ENCODE measurements at regions not wholly inside any gene's neighbourhood (a gene's known extent, or its start where the extent isn't known, plus 50 kb on each side); places are given as distances from the start of the nearest gene placed in this dataset.

DNA sequence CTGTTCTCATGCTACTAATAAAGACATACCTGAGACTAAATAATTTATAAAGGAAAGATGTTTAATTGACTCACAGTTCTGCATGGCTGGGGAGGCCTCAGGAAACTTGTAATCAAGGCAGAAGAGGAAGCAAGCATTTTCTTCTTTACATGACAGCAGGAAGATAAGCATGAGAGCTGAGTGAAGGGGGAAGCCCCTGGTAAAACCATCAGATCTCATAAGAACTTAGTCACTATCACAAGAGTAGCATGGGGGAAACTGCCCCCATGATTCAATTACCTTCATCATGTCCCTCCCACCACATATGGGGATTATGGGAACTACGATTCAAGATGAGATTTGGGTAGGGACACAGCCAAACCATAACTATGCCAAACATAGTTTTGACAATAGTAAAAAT is 58.1 kb upstream of the UTY start:
- no peaks in the 10 kb centered on the region for H3K27me3 ChIP-seq (replicated peaks in 1 of 4; ENCODE audit: control insufficient read depth in 3 of 4, extremely low read depth in 1 of 4, insufficient read depth in 3 of 4, low read length in 3 of 4)
- H2AK5ac ChIP-seq (ENCODE audit: low read depth, low read length), result no peak overlapping the region
- H4K91ac ChIP-seq (replicated peaks; ENCODE audit: insufficient read length, low read length), result no peak overlapping the region
- H3K4ac ChIP-seq (replicated peaks; ENCODE audit: insufficient read length, low read depth, low read length), result no peak overlapping the region
- no peak overlapping the region for H3K9ac ChIP-seq (replicated peaks in 1 of 4; ENCODE audit: extremely low read depth in 1 of 4, low read depth in 3 of 4, low read length in 3 of 4)
- H3K36me3 ChIP-seq (ENCODE audit: control insufficient read depth in 2 of 4, insufficient read depth in 4 of 4, low read length in 3 of 4), result no peaks in the 10 kb centered on the region
- H2BK5ac ChIP-seq (ENCODE audit: low read depth, low read length), result no peak overlapping the region
- ChIA-PET POLR2A (ENCODE audit: partially characterized antibody) (no interaction called here), CTCF (ENCODE audit: partially characterized antibody) (no interaction called here)
- no peak overlapping the region for H2BK12ac ChIP-seq (ENCODE audit: low read depth, low read length)
- no peak overlapping the region for H3K4me2 ChIP-seq (ENCODE audit: insufficient read depth in 1 of 2, low read depth in 2 of 2, low read length in 2 of 2)
- TF ChIP-seq POLR2AphosphoS5 (IDR thresholded peaks at IDR 0.05; ENCODE audit: low read depth, low read length), result no peak
- TF ChIP-seq SP1 (IDR thresholded peaks at IDR 0.05; ENCODE audit: low read depth, low read length), result no peak
- no peaks in the 10 kb centered on the region for H3K23me2 ChIP-seq (ENCODE audit: low read depth, low read length)
- no peak overlapping the region for H3K56ac ChIP-seq (replicated peaks; ENCODE audit: insufficient read length, low read depth, low read length)
- H4K20me1 ChIP-seq (replicated peaks in 1 of 2; ENCODE audit: control insufficient read depth in 1 of 2, insufficient read depth in 2 of 2, low read length in 2 of 2), result no peaks in the 10 kb centered on the region
- H4K5ac ChIP-seq (ENCODE audit: insufficient read length, low read depth, low read length), result no peak overlapping the region
- no peaks in the 10 kb centered on the region for H3K79me2 ChIP-seq (ENCODE audit: control insufficient read depth in 1 of 2, insufficient read depth in 2 of 2, low read length in 2 of 2)
- H2BK15ac ChIP-seq (ENCODE audit: low read length), result no peak overlapping the region
- no peaks in the 10 kb centered on the region for H3K9me3 ChIP-seq (ENCODE audit: insufficient read depth in 2 of 2, low read depth in 1 of 2, low read length in 1 of 2)
- H2BK120ac ChIP-seq (replicated peaks; ENCODE audit: low read depth, low read length), result no peak overlapping the region
- DNase-seq (ENCODE audit: low read depth in 1 of 2, low spot score in 2 of 2), result no peak
- no peaks in the 10 kb centered on the region for H3K79me1 ChIP-seq (ENCODE audit: low read depth, low read length)
- H2BK20ac ChIP-seq (ENCODE audit: low read length), result no peak overlapping the region
- H4K8ac ChIP-seq (ENCODE audit: extremely low read depth, insufficient read depth, low read length), result no peak overlapping the region
- H3K4me1 ChIP-seq (replicated peaks in 1 of 4; ENCODE audit: control insufficient read depth in 3 of 4, insufficient read depth in 4 of 4, low read length in 3 of 4), result peaks cover 0 to 4% (median 1%) of the 10 kb centered on the region in 4 experiments; a peak in 4 of 7 replicates
- H3K4me3 ChIP-seq (ENCODE audit: extremely low read depth in 1 of 4, insufficient read depth in 2 of 4, low read depth in 3 of 4, low read length in 4 of 4), result no peak overlapping the region
- no peak overlapping the region for H3K18ac ChIP-seq (ENCODE audit: extremely low read depth, low read length)
- H3K14ac ChIP-seq (ENCODE audit: insufficient read length), result no peak overlapping the region
- FAIRE-seq, result no peak
- H3K23ac ChIP-seq (ENCODE audit: insufficient read length), result no peak overlapping the region
- H2AFZ ChIP-seq (ENCODE audit: low read length), result no peak overlapping the region
- no peak overlapping the region for H3K27ac ChIP-seq (ENCODE audit: low read depth, low read length)
- 100% methylated on average over 1 of the region's 1 CpG; no CpG with 5 or more reads in 1 of the 2 experiments for WGBS, 2 experiments (ENCODE audit: extremely low coverage in 1 of 2, insufficient coverage in 1 of 2, insufficient read length in 1 of 2, insufficient replicate concordance in 2 of 2, low coverage in 1 of 2, low lambda C conversion rate in 2 of 2, missing lambda C conversion rate in 1 of 2)
